ENCODE measurements at regions not wholly inside any gene's neighbourhood (a gene's known extent, or its start where the extent isn't known, plus 50 kb on each side); places are given as distances from the start of the nearest gene placed in this dataset.
A peak's percentile ranks its signal among the peaks of the same experiment; 100 is the strongest.

DNA sequence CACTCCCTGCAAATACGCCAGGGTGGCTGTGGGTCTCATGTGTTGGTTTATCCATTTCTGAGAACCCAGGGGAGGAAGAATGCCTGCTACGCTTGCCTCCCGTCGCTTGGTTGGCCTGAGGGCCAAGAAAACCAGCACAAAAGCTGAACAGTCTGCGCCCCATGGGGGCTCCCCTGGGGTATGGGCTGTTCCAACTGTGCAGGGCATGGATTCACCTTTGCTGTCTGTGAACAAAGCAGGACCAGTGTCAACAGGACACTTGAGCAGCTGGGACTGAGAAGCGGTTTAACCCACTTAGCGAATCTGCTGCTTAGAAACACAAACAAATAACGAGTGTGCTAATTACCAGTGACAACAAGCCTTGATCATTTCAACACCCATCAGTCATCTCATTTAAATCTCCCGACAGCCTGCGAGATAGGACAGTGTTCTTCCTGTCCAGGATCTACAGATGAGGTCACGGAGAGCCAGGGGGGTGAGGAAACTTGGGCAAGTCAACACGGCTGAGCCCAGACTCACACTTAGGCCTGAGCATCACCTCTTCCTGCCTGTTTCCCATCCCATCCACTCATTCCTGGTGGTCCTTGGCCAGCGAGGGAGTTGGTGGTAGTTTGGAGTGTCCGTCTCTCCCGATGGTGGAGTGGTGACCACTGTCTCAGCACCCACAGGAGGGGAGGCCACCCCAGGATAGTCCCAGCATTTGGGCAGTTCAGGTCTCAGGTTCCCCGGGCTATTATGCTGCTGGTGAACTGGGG is 111.6 kb upstream of the HAAO start:
- no peak for DNase-seq (ENCODE audit: low read depth in 3 of 3)

DNA sequence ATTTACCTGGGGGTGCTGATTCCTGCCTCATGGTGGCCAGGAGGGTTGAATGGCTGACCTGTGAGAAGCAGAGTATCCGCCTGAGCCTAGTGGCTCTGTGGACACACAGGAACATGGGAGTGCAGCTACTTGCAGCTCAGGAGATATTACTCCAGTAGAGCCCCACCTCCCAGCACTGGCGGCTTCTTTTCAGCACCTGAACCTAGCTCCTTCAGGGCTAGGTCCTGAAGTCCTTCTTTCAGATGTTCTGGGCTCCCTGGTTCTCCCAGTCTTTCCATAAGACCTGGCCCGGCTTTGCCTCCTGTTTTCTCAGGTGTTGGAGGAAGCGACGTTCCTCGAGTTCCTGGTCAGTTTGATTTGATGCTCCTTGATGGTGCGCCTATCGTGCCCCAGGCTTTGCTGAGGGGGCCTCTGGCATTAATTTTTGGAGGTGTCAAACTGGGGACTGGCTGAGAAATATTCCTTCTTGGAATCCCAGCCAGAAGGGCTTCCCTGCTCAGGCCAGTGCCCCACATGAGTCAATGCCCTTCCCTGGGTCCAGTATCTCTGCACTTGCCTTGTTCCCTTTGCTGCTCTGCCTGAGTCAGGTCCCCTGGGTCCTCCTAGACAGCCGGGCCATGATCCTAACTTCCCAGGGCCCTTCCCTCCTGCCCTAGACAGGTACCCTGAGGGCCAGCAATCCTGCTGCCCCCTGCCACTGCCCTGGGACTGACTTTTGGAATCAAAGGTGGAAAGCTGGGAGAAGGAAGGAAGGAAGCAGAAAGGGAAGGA is 110.7 kb upstream of the HAAO start:
- no peak for DNase-seq (ENCODE audit: low read depth in 3 of 3)

DNA sequence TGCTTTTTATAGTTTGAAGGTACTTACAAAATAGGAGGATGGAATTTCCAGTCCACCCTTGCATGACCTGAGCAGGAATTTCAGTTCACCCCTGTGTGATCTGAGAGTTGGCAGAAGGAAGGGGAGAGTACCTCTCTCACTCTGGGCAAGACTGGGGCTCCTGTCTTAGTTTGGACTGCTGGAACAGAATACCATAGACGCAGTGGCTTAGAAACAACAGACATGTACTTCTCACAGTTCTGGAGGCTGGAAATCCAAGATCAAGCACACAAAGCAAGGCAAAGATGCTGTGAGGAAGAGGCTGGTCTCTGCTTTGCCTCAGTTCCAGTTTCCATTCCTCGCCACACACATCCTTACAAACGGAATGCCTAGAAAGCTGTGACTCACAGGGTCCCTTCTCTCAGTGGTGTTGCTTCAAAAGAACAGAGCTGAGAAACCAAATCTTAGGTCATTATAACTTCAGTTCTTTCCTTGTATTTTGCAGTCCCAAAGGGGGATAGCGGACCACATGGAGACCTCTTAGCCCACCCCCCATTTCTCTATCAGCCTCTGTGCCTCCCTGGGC is 108.8 kb upstream of the HAAO start:
- DNase-seq (ENCODE audit: low read depth in 3 of 3): no peak

DNA sequence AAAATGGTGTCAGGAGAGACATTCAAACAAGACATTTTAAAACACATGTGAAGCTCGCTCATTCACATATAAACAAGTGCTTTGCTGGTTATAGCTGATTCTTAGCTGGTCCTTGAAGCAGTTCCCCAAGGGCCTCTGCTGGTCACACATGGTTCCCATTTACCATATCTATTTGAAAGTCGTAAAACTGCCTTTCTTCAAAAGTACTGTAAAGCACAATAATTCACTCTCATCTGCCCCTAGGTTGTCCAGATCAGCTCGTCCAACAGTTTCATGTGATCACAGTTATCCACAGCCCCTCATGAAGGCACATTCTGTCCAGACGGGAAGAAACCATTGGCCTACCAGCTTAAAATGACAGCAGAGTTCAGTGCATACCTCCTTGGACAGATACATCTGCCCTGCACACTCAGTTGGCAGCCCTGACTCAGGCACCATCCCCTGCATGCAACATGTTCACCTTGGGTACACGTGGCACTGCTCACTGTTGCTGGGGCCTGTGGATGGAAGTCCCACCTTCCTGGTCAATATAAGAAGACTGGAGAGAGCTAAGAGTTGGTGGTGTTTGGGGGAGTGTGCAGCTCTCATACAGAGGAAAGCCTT is 108.0 kb upstream of the HAAO start:
- no peak for DNase-seq (ENCODE audit: low read depth in 3 of 3)

DNA sequence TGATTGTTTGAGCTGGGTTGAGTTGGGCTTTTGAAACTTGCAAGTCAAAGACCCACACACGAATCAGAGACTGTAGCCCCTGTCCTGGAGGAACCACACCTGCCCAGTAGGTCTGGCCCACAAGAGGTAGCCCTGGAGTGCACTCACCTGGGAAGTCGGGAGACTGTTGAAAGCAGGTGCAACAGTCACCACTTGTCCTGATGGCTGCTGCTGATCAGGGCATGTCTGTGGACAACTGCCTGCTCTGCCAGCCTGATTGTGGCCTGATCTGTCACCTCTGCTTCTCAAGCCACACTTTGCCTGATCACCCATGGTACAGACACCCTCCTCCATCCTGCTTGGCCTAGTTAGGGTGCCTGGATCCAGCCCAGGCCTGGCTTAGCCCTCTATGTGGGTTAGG is 105.0 kb upstream of the HAAO start:
- no peak for DNase-seq (ENCODE audit: low read depth in 3 of 3)

DNA sequence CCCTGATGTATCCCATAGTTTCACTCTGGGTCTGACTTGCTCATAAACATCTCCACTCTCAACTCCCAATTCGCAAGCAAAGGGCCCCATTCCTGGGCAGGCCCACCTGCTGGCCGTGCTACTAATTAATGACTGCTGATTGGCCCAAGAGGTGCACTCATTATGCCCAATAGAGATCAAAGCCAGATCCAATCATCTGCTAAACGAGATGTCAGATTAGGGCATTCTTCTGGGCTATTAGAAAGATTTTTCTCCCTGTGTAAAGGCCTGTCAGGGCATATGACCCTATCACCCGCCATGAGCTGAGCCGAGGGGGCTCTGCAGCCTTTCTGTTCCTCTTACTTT is 103.4 kb upstream of the HAAO start:
- no peak for DNase-seq (ENCODE audit: low read depth in 3 of 3)

DNA sequence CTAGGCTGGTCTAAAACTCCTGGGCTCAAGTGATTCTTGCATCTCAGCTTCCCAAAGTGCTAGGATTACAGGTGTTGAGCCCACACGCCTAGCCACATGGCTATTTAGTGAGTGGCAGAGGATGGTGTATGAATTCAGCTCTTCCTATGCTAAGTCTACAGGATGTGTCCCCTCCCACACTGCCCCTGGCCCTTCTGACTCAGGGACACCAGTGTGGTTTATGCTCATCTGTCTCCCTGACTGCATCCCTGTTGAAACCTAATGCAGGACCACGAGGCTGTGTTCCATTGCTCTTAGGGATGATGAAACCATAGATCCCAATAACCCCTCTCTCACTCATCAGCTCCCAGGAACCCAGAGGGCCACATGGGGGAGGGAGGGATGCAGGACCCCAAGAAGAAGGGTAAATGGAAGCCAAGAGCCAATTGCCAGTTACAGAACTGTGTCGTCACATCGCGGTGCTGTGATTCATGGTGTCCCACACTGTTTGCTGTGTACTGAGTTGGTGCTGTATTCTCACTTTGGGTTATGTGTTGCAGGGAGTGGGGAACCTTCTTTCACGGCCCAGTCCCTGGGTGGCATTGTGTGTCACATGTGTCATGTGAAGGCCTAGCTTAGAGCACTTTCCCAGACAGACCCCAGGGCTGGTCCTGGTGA is 102.9 kb upstream of the HAAO start:
- no peak for DNase-seq (ENCODE audit: low read depth in 3 of 3)

DNA sequence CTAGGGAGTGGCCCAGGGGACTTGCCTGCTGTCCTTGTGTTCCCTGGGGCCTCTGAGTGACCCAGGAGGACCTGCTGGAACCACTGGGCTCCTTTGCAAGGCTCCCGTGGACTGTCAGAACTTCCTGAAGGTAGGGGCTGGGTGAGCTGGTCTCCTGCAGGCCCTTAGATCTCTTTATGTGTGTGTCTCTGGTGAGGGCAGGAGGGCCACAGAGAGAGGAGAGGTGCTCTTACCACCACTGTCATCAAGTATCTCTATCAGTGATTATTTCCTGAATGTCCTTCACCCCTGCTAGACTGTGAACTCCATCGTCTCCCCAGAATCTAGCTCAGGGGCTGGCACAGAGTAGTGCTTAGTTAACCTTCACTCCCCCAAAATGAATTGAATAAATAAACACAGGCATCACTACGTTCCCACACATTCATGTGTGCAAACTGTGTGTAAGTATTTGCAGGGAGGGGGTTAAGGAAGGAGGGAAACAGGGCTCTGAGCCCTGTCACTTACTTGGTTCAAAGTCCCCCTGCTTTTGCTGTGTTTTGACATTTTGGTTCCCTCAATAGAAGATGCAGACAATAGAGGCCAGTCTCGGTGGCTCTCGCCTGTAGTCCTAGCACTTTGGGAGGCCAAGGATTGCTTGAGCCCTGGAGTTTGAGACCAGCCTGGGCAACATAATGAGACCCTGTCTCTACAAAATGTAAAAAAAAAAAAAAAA is 100.8 kb upstream of the HAAO start:
- DNase-seq (ENCODE audit: low read depth in 3 of 3): no peak

DNA sequence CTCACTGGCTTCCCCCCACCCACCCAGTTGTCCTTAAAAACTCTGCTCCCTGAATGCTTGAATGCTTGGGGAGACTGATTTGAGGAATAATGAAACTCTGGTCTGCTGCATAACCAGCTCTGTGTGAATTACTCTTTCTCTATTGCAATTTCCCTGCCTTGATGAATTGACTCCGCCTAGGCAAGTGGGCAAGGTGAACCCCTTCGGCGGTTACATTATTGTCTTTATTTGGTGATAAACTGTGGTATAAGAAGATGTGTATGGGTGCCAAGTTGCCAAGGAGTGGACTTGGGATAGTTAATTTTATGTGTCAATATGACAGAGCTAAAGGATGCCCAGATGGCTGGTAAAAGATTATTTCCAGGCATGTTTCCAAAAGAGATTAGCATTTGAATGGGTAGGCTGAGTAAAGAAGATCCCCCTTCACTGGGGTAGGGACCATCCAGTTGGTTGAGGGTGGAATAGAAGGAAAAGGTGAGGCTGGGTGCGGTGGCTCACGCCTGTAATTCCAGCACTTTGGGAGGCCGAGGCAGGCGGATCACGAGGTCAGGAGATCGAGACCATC is 98.5 kb upstream of the HAAO start:
- no peak for DNase-seq (ENCODE audit: low read depth in 3 of 3)

DNA sequence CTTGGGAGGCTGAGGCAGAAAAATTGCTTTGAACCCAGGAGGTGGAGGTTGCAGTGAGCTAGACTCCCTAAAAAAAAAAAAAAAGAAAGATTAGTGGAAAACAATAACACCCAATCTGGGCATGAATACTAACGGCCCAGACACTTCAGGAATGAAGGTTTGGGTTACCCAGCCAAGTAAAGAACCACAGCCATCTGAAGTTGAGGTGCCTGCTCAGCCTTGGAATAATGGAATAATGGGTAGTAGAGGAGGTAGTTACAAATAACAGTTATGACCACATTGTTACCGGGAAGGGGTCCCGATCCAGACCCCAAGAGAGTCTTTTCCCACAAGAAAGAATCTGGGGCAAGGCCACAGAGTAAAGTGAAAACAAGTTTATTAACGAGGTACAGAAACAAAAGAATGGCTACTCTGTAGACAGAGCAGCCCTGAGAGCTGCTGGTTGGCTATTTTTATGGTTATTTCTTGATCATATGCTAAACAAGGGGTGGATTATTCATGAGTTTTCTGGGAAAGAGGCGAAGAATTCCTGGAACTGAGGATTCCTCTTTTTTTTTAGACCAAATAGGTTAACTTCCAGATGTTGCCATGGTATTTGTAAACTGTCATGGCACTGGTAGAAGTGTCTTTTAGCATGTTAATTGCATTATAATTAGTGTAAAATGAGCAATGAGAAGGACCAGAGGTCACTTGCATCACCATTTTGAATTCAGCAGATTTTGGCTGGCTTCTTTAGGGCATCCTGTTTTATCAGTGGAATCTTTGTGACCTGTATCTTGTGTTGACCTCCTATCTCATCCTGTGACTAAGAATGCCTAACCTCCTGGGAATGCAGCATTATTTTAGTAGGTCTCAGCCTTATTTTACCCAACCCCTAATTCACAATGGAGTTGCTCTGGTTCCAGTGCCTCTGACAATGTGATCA is 96.2 kb upstream of the HAAO start:
- DNase-seq (ENCODE audit: low read depth in 3 of 3): no peak

DNA sequence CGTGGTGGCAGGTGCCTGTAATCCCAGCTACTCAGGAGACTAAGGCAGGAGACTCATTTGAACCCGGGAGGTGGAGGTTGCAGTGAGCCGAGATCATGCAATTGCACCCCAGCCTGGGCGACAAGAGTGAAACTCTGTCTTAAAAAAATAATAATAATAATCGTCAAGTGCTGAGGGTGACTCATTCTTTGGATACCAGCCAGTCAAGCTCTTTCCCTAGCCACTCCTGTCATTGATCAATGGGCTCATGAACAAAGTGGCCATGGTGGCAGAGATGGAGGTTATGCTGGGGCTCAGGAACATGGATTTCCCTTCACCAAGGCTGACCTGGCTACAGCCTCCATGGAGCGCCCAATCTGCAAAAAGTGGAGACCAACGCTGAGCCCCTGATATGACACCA is 94.5 kb upstream of the HAAO start:
- DNase-seq (ENCODE audit: low read depth in 3 of 3): no peak

DNA sequence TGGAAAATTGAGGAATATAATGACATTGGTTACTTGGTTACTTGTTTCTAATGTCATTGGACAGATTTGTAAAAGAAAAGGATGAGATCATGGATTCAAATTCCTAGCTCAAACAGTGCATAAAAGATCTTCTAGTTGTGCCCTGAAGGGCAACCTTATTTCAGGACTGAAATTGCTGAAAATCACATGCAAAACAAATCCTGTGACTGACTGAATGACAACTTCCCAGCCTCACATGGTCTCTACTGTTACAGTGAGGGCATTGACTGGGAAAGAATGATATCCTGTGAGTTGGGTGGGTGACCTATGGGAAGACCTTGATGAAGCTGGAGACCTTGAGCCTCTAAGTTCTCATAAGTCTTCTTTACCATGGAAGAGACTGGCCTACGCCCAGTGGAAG is 90.4 kb upstream of the HAAO start:
- DNase-seq (ENCODE audit: low read depth in 3 of 3): no peak

DNA sequence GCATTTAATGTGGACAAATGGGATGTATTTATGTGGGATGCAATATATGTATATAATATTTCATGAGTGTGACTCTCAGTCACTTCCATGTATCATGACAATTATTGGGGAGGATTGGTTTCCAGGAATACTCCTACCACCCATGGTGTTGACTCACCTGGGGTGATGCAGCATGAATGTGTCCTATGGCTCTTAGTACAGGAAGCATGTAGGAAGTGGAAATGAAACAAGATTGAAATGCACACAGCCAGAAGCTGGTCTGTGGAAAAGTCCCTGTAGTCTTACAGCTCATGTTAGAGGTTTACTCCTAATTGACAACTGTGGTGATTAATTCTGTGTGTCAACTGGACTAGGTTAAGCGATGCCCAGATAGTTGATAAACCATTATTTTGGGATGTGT is 89.3 kb upstream of the HAAO start:
- no peak for DNase-seq (ENCODE audit: low read depth in 3 of 3)

DNA sequence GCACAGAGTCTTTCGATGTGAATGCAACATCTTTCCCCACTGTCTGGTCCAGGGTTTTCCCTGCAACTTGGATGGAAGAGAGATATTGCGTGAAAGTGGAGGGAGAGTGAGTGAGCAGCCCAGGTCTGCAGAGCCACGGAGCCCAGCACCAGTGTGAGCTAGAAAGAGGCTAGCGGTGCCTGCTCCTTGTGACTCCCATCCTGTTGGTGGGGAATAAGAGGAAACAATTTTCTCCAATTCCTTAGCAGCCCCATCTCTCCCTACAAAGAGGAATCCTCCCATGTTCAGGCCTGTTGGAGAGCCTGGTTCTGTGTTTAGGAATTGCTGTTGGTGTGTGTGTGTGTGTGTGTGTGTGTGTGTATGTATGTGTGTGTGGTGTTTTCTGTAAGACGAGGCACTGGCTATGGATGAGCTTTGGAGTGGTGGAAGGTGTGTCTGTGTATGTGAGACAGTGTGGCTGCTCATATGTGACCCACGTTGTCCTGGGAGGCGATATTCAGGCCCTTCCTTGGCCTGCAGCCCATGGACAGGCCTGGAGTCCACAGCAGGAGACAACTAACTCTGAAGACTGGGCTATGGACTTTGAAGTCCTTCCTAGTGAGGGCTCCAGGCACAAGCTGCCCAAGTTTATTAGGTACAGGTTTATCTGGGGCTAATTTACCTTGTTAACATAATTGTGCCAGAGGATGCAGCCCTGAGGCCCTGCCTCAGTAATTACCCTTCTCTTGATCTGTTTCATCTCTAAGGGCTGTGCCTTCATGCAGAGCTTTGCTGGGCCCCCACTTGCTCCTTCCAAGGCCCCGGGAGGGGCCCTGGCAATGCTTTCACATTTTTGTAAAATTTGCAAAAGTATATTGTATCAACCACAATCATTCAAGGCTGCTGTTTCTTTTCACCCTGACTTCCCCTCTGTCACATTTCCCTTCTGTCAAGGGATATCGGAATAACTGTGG is 88.6 kb upstream of the HAAO start:
- no peak for DNase-seq (ENCODE audit: low read depth in 3 of 3)

DNA sequence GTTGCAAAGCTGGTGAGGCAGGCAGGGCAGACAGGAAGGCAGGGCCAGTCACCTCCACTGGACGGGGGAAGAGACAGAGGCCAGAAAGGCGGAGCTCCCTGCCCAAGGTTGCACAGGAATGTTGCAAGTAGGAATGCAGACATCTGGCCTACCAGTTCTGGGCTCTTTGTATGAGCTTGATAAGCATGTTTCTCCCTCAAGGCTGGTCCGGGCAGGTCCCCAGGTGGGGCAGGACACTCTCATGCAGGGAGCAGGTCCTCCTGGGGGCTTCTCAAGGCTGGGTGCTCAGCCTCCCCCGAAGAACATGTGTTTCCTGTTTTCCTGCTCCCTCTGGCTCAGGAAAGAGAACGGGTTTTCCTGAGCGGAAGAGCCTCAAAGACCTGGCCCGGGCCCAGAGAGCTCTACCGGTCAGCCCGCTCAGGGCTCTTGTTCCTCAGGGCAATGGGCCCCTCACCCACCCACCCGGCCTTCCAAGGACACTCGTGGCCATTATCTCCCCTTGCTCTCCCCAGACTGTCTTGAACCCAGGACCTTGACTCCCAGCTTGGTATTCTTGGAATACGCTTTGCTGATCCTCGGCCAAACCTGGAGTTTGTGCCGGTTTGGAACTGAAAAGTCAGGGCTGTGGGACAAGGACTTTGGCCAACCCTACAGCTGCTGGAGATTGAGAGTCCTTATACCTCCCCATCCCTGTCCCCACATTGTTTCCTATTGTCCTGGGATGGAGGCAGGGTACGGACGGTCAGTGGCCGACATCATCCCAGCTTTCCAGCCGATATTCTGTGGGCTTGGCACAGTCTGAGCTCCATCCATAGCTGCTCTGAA is 87.7 kb upstream of the HAAO start:
- DNase-seq (ENCODE audit: low read depth in 3 of 3): no peak

DNA sequence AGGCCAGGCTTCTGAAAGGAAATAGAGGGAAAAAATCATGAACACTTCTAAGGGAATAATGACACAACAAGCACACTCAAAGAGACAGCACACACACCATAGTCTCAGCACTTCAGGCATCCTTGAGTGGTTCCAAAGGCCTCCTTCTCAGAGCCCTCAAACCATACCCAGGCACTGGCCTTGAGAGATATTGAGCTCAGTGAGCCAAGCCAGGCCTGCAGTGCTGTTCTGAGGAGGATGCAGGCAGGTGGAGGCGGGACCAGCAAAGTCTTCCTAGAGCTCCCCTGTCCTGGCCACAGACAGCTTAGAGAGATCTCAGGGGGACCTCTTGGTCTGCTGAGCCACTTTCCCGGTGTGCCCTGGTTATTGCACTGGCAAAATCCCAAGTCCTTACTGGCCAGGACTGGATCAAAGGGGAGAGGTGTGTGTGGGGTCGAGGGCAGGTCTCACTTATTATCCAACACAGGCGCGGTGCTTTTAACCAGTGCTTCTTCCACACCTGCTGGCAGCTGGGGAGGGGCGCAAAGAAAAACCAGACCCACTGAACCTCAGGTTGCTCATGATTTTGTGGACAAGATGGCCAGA is 86.8 kb upstream of the HAAO start:
- DNase-seq (ENCODE audit: low read depth in 3 of 3): no peak

DNA sequence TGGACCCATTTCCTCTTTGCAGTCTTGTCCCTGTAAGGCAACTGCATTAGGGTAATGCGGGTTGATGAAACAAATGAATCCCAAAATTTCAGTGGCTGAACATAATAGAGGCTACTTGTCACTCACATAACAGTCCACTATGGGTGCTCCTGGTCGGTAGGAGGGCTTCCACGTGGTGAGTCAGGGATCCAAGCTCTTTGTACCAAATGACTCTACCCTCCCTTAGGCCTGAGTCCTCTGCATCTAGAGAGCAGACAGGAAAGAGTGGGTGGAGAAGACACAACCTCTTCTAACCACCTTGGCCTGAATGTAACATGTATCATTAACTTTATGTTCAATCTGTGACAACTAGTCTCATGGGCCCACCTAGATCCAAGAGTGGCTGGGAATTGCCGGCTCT is 86.2 kb upstream of the HAAO start:
- DNase-seq (ENCODE audit: low read depth in 3 of 3): peak in 1 of 3 experiments; percentile 11

DNA sequence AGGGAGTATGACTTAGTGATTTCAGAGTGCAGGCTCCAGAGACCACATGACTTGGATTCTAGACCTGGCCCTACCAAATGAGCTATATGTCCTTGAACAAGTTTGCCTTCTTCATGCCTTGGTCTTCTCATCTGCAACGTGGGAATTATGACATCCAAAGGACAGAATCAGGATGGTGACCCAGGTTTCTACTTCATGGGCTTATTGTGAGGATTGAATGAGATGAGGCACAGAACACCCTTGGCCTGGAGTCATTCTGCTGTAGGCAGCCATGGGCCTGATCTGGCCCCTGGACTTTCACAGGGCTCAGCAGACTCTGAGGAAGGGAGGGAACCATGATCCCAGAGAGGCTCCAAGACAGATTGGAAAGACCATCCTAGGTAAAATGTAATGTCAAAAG is 85.6 kb upstream of the HAAO start:
- DNase-seq (ENCODE audit: low read depth in 3 of 3): no peak
